Breast epithelium (tissue), 4 donors: ENCODE measurements at regions not wholly inside any gene's neighbourhood (a gene's known extent, or its start where the extent isn't known, plus 50 kb on each side); places are given as distances from the start of the nearest gene placed in this dataset.

Experiments
- DNase-seq, 2 donors: peaks; one replicate each; pipeline ENCODE4 v3.0.0-alpha.2; 2019; ENCODE audit warnings: low spot score in 2 of 2
- H3K27ac ChIP-seq, 2 donors: fragments of 200-600 bp; sonication (generic) in 1 of 2; one replicate each; pipeline ENCODE4 v1.5.1; 2016 to 2019; ENCODE audit warnings: mild to moderate bottlenecking in 1 of 2
- H3K27me3 ChIP-seq, 2 donors: fragments of 200-600 bp; sonication (generic) in 1 of 2; one replicate each; pipeline versions ENCODE4 v1.5.1 to v1.6.0; 2017 to 2019; ENCODE audit warnings: control low read depth in 1 of 2, mild to moderate bottlenecking in 1 of 2
- H3K36me3 ChIP-seq: fragments of 200-600 bp; one replicate; pipeline ENCODE4 v1.5.1; 2019
- H3K4me1 ChIP-seq, 2 donors: fragments of 200-600 bp; sonication (generic); one replicate each; pipeline ENCODE4 v1.5.1; 2016 to 2019; ENCODE audit warnings: control low read depth in 1 of 2
- H3K4me3 ChIP-seq, 3 donors: fragments of 200-600 bp; sonication (generic); 1 replicate in 2 of 3; 2 replicates in 1 of 3; pipeline ENCODE4 v1.5.1; 2016 to 2019; ENCODE audit warnings: mild to moderate bottlenecking in 3 of 3, moderate library complexity in 2 of 3
- H3K9me3 ChIP-seq, 2 donors: fragments of 200-600 bp; sonication (generic) in 1 of 2; one replicate each; pipeline ENCODE4 v1.5.1; 2016 to 2019; ENCODE audit warnings: control low read depth in 1 of 2
- POLR2A ChIP-seq: fragments of 450-650 bp; IDR thresholded peaks from one replicate; pipeline ENCODE4 v1.6.1; 2016; ENCODE audit warnings: antibody characterized with exemption, mild to moderate bottlenecking, moderate library complexity
- POLR2AphosphoS5 ChIP-seq, 3 donors: sonication (generic); formaldehyde crosslinking; IDR thresholded peaks; one replicate each; pipeline ENCODE4 v1.6.1; 2017; ENCODE audit warnings: antibody characterized with exemption in 3 of 3
- intact Hi-C: fragments of 100-400 bp; cut with DNase I; formaldehyde crosslinking; loops from one replicate; pipeline ENCODE4 v1.15.1; 2023; ENCODE audit warnings: low total_unique reads
- TF ChIP-seq, protein P1 (sequence below), 3 donors: fragments of 450-650 bp; IDR thresholded peaks; one replicate each; pipeline ENCODE4 v1.5.1; 2016 to 2017; ENCODE audit warnings: antibody characterized with exemption in 3 of 3, mild to moderate bottlenecking in 3 of 3, moderate library complexity in 3 of 3

DNA sequence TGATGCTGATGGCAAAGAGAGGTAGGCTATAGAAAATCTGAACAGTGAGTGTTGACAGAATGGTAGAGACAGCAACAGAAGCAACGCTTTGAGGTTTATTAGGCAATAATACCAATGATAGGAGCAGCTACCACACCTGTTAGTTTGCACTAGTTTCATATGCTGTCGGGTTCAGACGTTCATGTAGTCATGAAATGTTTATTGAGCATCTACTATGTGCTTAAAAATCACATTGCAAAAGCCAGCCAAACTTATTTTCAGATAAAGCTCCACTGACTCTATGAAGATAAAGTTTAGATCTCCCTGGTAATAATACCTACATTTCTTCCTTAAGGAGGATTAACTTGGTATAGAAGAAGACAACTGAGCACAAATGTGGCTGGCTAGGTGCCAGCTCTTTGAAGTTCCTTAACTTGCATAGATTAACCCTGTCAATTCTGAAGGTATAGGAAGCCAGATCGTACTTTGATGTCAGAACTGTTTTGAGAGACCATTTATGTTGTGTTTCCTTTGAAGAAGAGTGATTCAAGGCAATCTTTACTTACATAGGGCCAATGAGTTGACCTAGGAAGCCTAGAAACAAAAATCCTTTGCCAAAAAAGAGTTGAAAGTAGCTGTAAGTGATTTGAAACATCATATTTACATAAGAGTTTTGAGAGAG lies 71.5 kb downstream of the DISP1 start:
- Histone ChIP-seq H3K4me1 (no peaks in the 10 kb centered on the region), H3K27ac (no peak overlapping the region), H3K27me3 (no peaks in the 10 kb centered on the region), H3K9me3 (no peaks in the 10 kb centered on the region), H3K4me3 (no peak overlapping the region), H3K36me3 (no peaks in the 10 kb centered on the region)
- DNase-seq, result no peak
- no peak for TF ChIP-seq POLR2A
- TF ChIP-seq, protein P1, sequence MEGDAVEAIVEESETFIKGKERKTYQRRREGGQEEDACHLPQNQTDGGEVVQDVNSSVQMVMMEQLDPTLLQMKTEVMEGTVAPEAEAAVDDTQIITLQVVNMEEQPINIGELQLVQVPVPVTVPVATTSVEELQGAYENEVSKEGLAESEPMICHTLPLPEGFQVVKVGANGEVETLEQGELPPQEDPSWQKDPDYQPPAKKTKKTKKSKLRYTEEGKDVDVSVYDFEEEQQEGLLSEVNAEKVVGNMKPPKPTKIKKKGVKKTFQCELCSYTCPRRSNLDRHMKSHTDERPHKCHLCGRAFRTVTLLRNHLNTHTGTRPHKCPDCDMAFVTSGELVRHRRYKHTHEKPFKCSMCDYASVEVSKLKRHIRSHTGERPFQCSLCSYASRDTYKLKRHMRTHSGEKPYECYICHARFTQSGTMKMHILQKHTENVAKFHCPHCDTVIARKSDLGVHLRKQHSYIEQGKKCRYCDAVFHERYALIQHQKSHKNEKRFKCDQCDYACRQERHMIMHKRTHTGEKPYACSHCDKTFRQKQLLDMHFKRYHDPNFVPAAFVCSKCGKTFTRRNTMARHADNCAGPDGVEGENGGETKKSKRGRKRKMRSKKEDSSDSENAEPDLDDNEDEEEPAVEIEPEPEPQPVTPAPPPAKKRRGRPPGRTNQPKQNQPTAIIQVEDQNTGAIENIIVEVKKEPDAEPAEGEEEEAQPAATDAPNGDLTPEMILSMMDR (IDR thresholded peaks at IDR 0.05), result no peak
- no peak for TF ChIP-seq POLR2AphosphoS5 (IDR thresholded peaks at IDR 0.05)
- intact Hi-C loops, result no loop called here

DNA sequence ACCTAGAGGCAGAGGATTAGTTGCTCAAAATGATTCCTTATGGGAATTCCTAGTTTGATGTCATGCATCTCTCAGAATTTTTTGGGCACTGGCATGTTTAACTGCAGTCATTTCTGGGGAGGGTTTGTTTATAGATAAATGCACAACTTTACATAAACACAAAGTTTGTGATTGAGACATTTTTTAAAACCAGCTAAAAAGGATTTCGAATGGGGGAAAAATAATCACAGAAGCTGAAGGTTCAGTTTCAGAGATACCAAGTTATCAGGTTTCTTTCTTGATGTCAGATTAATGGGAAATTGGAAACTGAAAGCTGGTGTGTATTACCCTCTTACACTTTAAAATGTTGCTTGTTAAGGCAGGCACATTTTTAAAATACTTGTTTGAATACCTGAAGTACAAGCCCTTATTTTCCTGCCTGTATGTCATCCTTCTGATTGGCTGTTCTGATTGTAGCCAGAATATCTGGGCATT lies 72.1 kb downstream of the DISP1 start:
- intact Hi-C loops, result no loop called here
- no peak for DNase-seq
- H3K27me3 ChIP-seq, result no peaks in the 10 kb centered on the region
- H3K4me1 ChIP-seq, result no peaks in the 10 kb centered on the region
- no peak overlapping the region for H3K4me3 ChIP-seq
- TF ChIP-seq POLR2AphosphoS5 (IDR thresholded peaks at IDR 0.05) (no peak), POLR2A (no peak)
- TF ChIP-seq, protein P1 (IDR thresholded peaks at IDR 0.05), result no peak
- no peaks in the 10 kb centered on the region for H3K36me3 ChIP-seq
- no peak overlapping the region for H3K27ac ChIP-seq
- H3K9me3 ChIP-seq, result no peaks in the 10 kb centered on the region

DNA sequence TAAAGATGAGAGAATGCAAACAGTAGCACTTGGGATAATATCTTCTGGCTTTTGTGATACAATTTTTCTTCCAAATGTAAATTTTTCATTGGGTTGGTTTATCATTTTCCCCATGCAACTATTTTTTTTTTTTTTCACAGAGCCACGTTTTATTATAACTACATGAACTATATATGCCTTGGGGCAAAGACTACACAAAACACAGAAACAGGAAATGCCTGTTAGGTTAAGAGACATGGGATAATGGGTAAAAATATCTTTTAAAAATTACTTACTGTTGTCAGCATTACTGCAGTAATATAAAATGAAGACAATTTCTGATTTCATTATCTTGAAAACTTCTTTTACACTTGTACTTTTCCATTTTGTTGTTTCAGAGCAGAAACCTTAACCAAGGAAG lies 74.6 kb downstream of the DISP1 start:
- Histone ChIP-seq H3K9me3 (no peaks in the 10 kb centered on the region), H3K4me1 (no peaks in the 10 kb centered on the region), H3K4me3 (no peak overlapping the region), H3K27ac (no peak overlapping the region), H3K36me3 (no peaks in the 10 kb centered on the region), H3K27me3 (no peaks in the 10 kb centered on the region)
- no peak for TF ChIP-seq POLR2A
- TF ChIP-seq, protein P1 (IDR thresholded peaks at IDR 0.05), result no peak
- no peak for TF ChIP-seq POLR2AphosphoS5 (IDR thresholded peaks at IDR 0.05)
- DNase-seq, result no peak
- intact Hi-C loops, result no loop called here

DNA sequence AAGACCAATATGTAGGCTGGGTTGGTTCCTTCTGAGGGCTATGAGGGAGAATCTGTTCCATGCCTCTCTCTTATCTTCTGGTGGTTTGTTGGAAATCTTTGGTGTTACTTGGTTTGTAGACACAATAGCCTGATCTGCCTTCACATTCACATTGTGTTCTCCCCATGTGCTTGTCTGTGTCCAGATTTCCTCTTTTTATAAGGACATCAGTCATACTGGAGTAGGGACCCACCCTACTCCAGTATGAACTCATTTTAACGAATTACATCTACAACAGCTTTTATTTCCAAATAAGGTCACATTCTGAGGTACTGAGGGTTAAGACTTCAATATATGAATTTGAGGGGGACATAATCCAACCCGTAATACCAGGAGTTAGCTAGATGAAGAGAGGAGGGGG lies 75.9 kb downstream of the DISP1 start:
- Histone ChIP-seq H3K36me3 (no peaks in the 10 kb centered on the region), H3K9me3 (no peaks in the 10 kb centered on the region), H3K27ac (no peak overlapping the region), H3K4me3 (no peak overlapping the region), H3K4me1 (no peaks in the 10 kb centered on the region), H3K27me3 (no peaks in the 10 kb centered on the region)
- DNase-seq, result no peak
- intact Hi-C loops, result no loop called here
- TF ChIP-seq, protein P1 (IDR thresholded peaks at IDR 0.05), result no peak
- TF ChIP-seq POLR2AphosphoS5 (IDR thresholded peaks at IDR 0.05) (no peak), POLR2A (no peak)

DNA sequence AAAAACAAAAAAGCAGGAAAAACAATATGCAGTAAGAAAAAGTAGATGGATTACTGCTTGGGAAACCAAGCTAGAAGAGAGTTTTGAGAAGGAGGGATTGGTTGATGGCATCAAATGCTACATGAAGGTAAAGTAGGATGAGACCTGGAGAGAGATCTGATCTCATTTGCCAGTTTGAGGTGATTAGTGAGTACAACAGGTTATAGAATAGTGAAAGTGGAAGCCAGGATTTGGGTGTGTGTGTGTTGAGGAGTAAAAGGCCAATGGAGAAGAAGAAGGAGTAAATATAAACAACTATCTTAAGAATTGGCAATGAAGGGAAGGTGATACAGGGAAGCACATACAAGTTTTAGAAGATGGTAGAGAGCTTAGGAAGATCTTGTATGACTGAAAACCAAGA lies 76.7 kb downstream of the DISP1 start:
- Histone ChIP-seq H3K27me3 (no peaks in the 10 kb centered on the region), H3K4me3 (no peak overlapping the region), H3K36me3 (no peaks in the 10 kb centered on the region), H3K27ac (no peak overlapping the region), H3K4me1 (no peaks in the 10 kb centered on the region), H3K9me3 (no peaks in the 10 kb centered on the region)
- TF ChIP-seq POLR2A, result no peak
- TF ChIP-seq, protein P1 (IDR thresholded peaks at IDR 0.05), result no peak
- TF ChIP-seq POLR2AphosphoS5 (IDR thresholded peaks at IDR 0.05), result no peak
- intact Hi-C loops, result no loop called here
- no peak for DNase-seq
